SU-DHL-6 (cell line): ENCODE measurements at regions not wholly inside any gene's neighbourhood (a gene's known extent, or its start where the extent isn't known, plus 50 kb on each side); places are given as distances from the start of the nearest gene placed in this dataset.

Experiments used
- CTCF ChIP-seq: fragments of 200-600 bp; sonication (generic); IDR thresholded peaks from one replicate; pipeline ENCODE4 v1.5.1; 2017; ENCODE audit warnings: antibody characterized with exemption, mild to moderate bottlenecking, low read length, moderate library complexity; ENCODE audit not compliant: insufficient read depth, poor library complexity, severe bottlenecking
- EZH2phosphoT487 ChIP-seq: fragments of 200-600 bp; sonication (generic), shearing (Covaris generic); conservative IDR thresholded peaks from 2 replicates; pipeline ENCODE4 v1.6.1; 2018; ENCODE audit warnings: mild to moderate bottlenecking, antibody characterized with exemption, low read length, moderate library complexity, mixed read lengths

GRCh38 chr16:47979164-47979520, 176.7 kb downstream of the ABCC12 start:
- TF ChIP-seq CTCF, result no peak
- TF ChIP-seq EZH2phosphoT487, result no peak
